Psoas muscle (tissue), 7 donors: ENCODE measurements at regions not wholly inside any gene's neighbourhood (a gene's known extent, or its start where the extent isn't known, plus 50 kb on each side); places are given as distances from the start of the nearest gene placed in this dataset.

ENCODE experiments used
- ATAC-seq, 4 donors: fragments of 200-7000 bp; cut with Tn5 transposase; one replicate each; pipeline ENCODE4 v1.9.1; 2020; ENCODE audit warnings: moderate library complexity in 3 of 4, mild to moderate bottlenecking in 2 of 4
- DNase-seq, 2 donors: peaks; one replicate each; pipeline ENCODE4 v3.0.0-alpha.2; 2020
- H3K27ac ChIP-seq: fragments of 200-600 bp; one replicate; pipeline ENCODE4 v1.8.0; 2022
- H3K27me3 ChIP-seq, 3 donors: fragments of 200-600 bp in 1 of 3; one replicate each; pipeline versions ENCODE4 v1.6.1 to v1.8.0; 2013 to 2022; ENCODE audit warnings: low read length in 2 of 3, mild to moderate bottlenecking in 2 of 3, moderate library complexity in 1 of 3; ENCODE audit not compliant: insufficient read depth in 3 of 3
- H3K36me3 ChIP-seq, 2 donors: fragments of 200-600 bp in 1 of 2; one replicate each; pipeline versions ENCODE4 v1.6.1 to v1.8.0; 2013 to 2022; ENCODE audit warnings: low read depth in 1 of 2, mild to moderate bottlenecking in 1 of 2, moderate library complexity in 1 of 2; ENCODE audit not compliant: insufficient read depth in 1 of 2
- H3K4me1 ChIP-seq: fragments of 200-600 bp; one replicate; pipeline ENCODE4 v1.8.0; 2022
- H3K4me3 ChIP-seq: fragments of 200-600 bp; one replicate; pipeline ENCODE4 v1.8.0; 2022; ENCODE audit warnings: mild to moderate bottlenecking
- H3K9me3 ChIP-seq: fragments of 200-600 bp; one replicate; pipeline ENCODE4 v1.8.0; 2022
- WGBS, 3 donors: extraction: QIAGEN DNeasy Blood & Tissue Kit; methylation state at CpG; one replicate each; pipeline versions ENCODE4 v1.1.6 to v1.1.7; 2013; 5-methylcytosine and 5-hydroxymethylcytosine counted together
- intact Hi-C, 2 donors: fragments of 100-400 bp; cut with DNase I; formaldehyde crosslinking; loops; one replicate each; pipeline versions ENCODE4 v1.11.0 to v1.14.2; 2022
- TF ChIP-seq, protein P1 (sequence below): fragments of 200-600 bp; IDR thresholded peaks from one replicate; pipeline ENCODE4 v1.8.0; 2022; ENCODE audit warnings: antibody characterized with exemption
- donor health status: healthy with polysubstance abuse.
- donor health status: DM: no; HTN: no; CAD: no; lungs with moderate emphysema.
- donor health status: Bipolar disorder and iron deficiency.
- donor health status: healthy.
- donor health status: DM: yes; HTN: yes; CAD: no.
- donor health status: DM: no; HTN: no; CAD: no.
- donor health status: DM: yes; HTN: yes; CAD: no.

DNA sequence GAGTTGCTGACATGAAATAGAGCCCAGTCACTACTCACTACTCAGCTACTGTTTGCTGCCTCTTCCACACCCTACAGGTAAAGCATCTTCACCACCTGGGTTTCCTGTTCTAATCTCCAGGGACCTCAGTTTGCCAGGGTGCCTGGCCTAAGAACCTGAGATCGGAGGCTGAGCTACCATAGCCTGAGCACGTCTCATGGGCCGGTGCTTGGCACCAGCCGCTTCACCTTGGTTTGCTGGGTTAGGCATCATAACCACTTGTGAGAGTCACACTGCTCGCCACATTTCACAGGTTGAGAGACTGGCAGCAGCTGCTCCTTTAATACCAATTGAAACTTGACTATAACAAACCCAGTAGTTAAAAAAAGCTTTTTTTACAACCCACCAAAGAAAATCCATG, 75.1 kb downstream of the EMX2 start:
- intact Hi-C loops = no loop called here
- H3K36me3 ChIP-seq = no peaks in the 10 kb centered on the region
- 79 to 89% (median 86%) methylated on average over 5 of the region's 5 CpGs for WGBS, 3 donors

DNA sequence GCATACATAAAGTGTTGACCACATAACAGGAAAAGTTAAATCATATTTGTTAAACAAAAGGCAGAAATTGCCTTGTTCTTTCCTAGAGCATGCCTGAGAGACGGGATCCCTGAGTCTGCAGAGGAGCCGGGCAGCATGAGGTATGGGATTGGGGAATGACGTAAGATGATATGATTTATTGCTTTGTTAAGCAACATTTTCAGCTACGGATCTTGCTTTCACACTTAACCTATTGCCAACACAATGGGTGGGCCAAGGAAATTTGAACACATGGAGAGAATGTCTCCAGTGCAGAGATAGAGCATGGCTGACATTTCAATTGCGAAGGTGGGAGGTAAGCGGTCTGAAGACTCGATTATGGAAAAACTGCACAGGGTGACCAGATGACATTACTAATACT, 76.7 kb downstream of the EMX2 start:
- H3K27ac ChIP-seq = no peak overlapping the region
- intact Hi-C loops = no loop called here
- H3K9me3 ChIP-seq = no peaks in the 10 kb centered on the region
- no peaks in the 10 kb centered on the region for H3K4me1 ChIP-seq
- WGBS, 3 donors = 49 to 60% (median 52%) methylated on average over 7 of the region's 7 CpGs
- H3K36me3 ChIP-seq = no peaks in the 10 kb centered on the region
- H3K27me3 ChIP-seq = peaks cover 0 to 15% (median 0%) of the 10 kb centered on the region in 3 donors
- H3K4me3 ChIP-seq = no peak overlapping the region
- DNase-seq (no peak), ATAC-seq (peak in 1 of 4 donors; percentile 36)
- TF ChIP-seq, protein P1, sequence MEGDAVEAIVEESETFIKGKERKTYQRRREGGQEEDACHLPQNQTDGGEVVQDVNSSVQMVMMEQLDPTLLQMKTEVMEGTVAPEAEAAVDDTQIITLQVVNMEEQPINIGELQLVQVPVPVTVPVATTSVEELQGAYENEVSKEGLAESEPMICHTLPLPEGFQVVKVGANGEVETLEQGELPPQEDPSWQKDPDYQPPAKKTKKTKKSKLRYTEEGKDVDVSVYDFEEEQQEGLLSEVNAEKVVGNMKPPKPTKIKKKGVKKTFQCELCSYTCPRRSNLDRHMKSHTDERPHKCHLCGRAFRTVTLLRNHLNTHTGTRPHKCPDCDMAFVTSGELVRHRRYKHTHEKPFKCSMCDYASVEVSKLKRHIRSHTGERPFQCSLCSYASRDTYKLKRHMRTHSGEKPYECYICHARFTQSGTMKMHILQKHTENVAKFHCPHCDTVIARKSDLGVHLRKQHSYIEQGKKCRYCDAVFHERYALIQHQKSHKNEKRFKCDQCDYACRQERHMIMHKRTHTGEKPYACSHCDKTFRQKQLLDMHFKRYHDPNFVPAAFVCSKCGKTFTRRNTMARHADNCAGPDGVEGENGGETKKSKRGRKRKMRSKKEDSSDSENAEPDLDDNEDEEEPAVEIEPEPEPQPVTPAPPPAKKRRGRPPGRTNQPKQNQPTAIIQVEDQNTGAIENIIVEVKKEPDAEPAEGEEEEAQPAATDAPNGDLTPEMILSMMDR = no peak

More for the DNA sequence above, 75.1 kb downstream of the EMX2 start:
- Histone ChIP-seq H3K27me3 (peaks cover 0 to 15% (median 0%) of the 10 kb centered on the region in 3 donors), H3K4me3 (no peak overlapping the region), H3K27ac (no peak overlapping the region), H3K4me1 (no peaks in the 10 kb centered on the region), H3K9me3 (no peaks in the 10 kb centered on the region)
- ATAC-seq = no peak
- no peak for DNase-seq
- TF ChIP-seq, protein P1 = no peak

DNA sequence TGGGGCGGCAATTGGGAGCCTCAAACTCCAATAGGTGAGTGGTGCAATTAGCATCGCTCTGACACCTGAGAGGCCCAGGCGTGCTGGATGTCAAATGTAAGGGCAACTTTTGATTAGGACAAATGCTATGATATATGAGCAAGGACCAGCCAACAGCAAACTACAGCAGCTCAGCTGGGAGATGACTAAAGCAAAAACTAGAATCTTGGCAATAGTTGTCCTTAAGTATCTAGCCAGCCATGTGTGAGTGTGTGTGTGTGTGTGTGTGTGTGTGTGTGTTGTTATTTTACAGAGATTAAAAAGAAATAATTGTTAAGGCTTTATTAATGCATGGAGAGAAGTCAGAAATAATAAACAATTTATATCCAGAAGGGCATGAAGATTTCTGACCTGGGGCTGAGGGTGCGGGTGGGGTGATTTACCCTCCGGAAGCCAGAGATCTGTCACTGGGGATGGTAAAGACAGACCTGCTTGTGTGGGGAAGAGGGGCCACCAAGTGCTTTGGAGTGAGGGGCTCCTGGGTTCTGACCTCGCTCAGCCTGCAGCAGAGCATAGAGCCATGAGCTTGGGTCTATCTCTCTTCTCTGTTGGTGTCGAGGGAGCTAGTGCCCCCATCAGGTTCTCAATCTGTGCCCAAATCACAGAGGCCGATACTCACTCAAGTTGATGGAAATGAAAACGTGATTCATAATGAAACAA, 77.3 kb downstream of the EMX2 start:
- TF ChIP-seq, protein P1 = no peak

DNA sequence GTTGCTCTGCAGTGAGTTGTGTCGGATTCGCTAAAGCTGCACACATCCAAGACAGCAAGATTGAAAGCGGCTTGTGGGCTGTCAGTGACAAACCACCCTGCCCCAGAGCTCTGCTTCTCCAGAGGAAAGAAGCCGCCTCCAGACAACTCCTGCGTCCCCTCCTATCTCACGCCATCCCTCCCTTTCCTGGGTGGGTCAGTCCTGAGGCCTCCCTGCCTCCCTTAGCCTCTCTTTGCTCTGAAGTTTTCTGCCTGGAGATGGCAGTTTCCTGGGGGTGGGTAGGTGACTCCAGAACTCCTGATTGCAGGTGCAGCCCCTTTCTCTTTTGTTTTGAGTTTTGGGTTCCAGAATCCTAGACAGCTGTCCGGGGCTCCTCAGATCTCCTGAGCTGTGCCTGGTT, 78.7 kb downstream of the EMX2 start:
- ATAC-seq = no peak
- Histone ChIP-seq H3K4me1 (no peaks in the 10 kb centered on the region), H3K27me3 (peaks cover 0 to 15% (median 0%) of the 10 kb centered on the region in 3 donors), H3K4me3 (no peak overlapping the region), H3K27ac (no peak overlapping the region), H3K36me3 (no peaks in the 10 kb centered on the region), H3K9me3 (no peaks in the 10 kb centered on the region)
- DNase-seq = no peak
- intact Hi-C loops = no loop called here
- WGBS, 3 donors = 76 to 81% (median 80%) methylated on average over 7 of the region's 7 CpGs
- TF ChIP-seq, protein P1 = no peak

More for the DNA sequence above, 77.3 kb downstream of the EMX2 start:
- peaks cover 0 to 15% (median 0%) of the 10 kb centered on the region in 3 donors for H3K27me3 ChIP-seq
- DNase-seq (no peak), ATAC-seq (peak in 1 of 4 donors; percentile 35)
- H3K36me3 ChIP-seq = no peaks in the 10 kb centered on the region
- no peaks in the 10 kb centered on the region for H3K9me3 ChIP-seq
- H3K4me1 ChIP-seq = no peaks in the 10 kb centered on the region
- 76 to 77% (median 77%) methylated on average over 9 of the region's 9 CpGs for WGBS, 3 donors
- intact Hi-C loops = no loop called here
- H3K27ac ChIP-seq = no peak overlapping the region
- H3K4me3 ChIP-seq = no peak overlapping the region
